ENCODE measurements at regions not wholly inside any gene's neighbourhood (a gene's known extent, or its start where the extent isn't known, plus 50 kb on each side); places are given as distances from the start of the nearest gene placed in this dataset.
"Not testable (repeated sequence)": the region's sequence is repeated elsewhere in the genome, so short reads cannot be mapped to it uniquely, and the experiment has no call there.

GRCh38 chr20:48490341-48490740 lies 337.5 kb downstream of the PREX1 start:
- not testable (repeated sequence) for H3K27ac ChIP-seq (ENCODE audit: low read length, poor library complexity, severe bottlenecking); H3K14ac ChIP-seq (ENCODE audit: low read length in 2 of 2); H3K4me1 ChIP-seq (ENCODE audit: control insufficient read depth, insufficient read depth, low read depth, low read length); H3K36me3 ChIP-seq (ENCODE audit: control insufficient read depth in 1 of 2, insufficient read depth in 2 of 2, low read depth in 1 of 2, low read length in 2 of 2); H3K4me2 ChIP-seq (ENCODE audit: low read length, poor library complexity, severe bottlenecking); H3K79me1 ChIP-seq (replicated peaks; ENCODE audit: low read length, poor library complexity, severe bottlenecking); H2BK12ac ChIP-seq (ENCODE audit: low read length in 2 of 2); H3K9me3 ChIP-seq (ENCODE audit: control insufficient read depth, low read length); H2AK5ac ChIP-seq (ENCODE audit: low read length, severe bottlenecking); H2BK120ac ChIP-seq (ENCODE audit: low read depth, low read length); H3K9ac ChIP-seq (ENCODE audit: low read length); H3K4ac ChIP-seq (ENCODE audit: low read depth in 1 of 2, low read length in 2 of 2); H3K4me3 ChIP-seq (ENCODE audit: insufficient read depth in 1 of 2, low read depth in 1 of 2, low read length in 2 of 2); H4K91ac ChIP-seq (ENCODE audit: low read length); H3K23ac ChIP-seq (ENCODE audit: low read length in 2 of 2); H2AFZ ChIP-seq (ENCODE audit: low read depth, low read length); H4K8ac ChIP-seq (ENCODE audit: low read length); DNase-seq; H3K18ac ChIP-seq (ENCODE audit: low read depth in 1 of 2, low read length in 2 of 2); H2BK15ac ChIP-seq (ENCODE audit: low read depth, poor library complexity, severe bottlenecking); H2BK5ac ChIP-seq (ENCODE audit: low read depth, low read length, poor library complexity, severe bottlenecking)
- H3K27me3 ChIP-seq (ENCODE audit: control insufficient read depth in 1 of 2, insufficient read depth in 1 of 2, low read length in 2 of 2): peaks cover 10 to 55% of the 10 kb centered on the region in 2 experiments
- 68% methylated on average over 6 of the region's 7 CpGs for WGBS

- no peak overlapping the region for H4K91ac ChIP-seq (ENCODE audit: low read length)
- H3K4me1 ChIP-seq (ENCODE audit: control insufficient read depth, insufficient read depth, low read depth, low read length): no peaks in the 10 kb centered on the region
- H3K14ac ChIP-seq (ENCODE audit: low read length in 2 of 2): no peak overlapping the region
- WGBS: 59% methylated on average over 8 of the region's 8 CpGs
- H3K27ac ChIP-seq (ENCODE audit: low read length, poor library complexity, severe bottlenecking): no peak overlapping the region
- H2AK5ac ChIP-seq (ENCODE audit: low read length, severe bottlenecking): no peak overlapping the region
- no peaks in the 10 kb centered on the region for H3K79me1 ChIP-seq (replicated peaks; ENCODE audit: low read length, poor library complexity, severe bottlenecking)
- H2BK120ac ChIP-seq (ENCODE audit: low read depth, low read length): no peak overlapping the region
- no peak overlapping the region for H2BK5ac ChIP-seq (ENCODE audit: low read depth, low read length, poor library complexity, severe bottlenecking)
- no peak overlapping the region for H3K23ac ChIP-seq (ENCODE audit: low read length in 2 of 2)
- DNase-seq: no peak
- no peak overlapping the region for H3K4me3 ChIP-seq (ENCODE audit: insufficient read depth in 1 of 2, low read depth in 1 of 2, low read length in 2 of 2)
- no peak overlapping the region for H2AFZ ChIP-seq (ENCODE audit: low read depth, low read length)
- no peaks in the 10 kb centered on the region for H3K36me3 ChIP-seq (ENCODE audit: control insufficient read depth in 1 of 2, insufficient read depth in 2 of 2, low read depth in 1 of 2, low read length in 2 of 2)
- H3K18ac ChIP-seq (ENCODE audit: low read depth in 1 of 2, low read length in 2 of 2): no peak overlapping the region
- no peak overlapping the region for H4K8ac ChIP-seq (ENCODE audit: low read length)
- H2BK15ac ChIP-seq (ENCODE audit: low read depth, poor library complexity, severe bottlenecking): no peak overlapping the region
- H3K9me3 ChIP-seq (ENCODE audit: control insufficient read depth, low read length): no peaks in the 10 kb centered on the region
- no peak overlapping the region for H3K4me2 ChIP-seq (ENCODE audit: low read length, poor library complexity, severe bottlenecking)
- H3K27me3 ChIP-seq (ENCODE audit: control insufficient read depth in 1 of 2, insufficient read depth in 1 of 2, low read length in 2 of 2): peaks cover 10 to 53% of the 10 kb centered on the region in 2 experiments
- no peak overlapping the region for H3K4ac ChIP-seq (ENCODE audit: low read depth in 1 of 2, low read length in 2 of 2)
- H3K9ac ChIP-seq (ENCODE audit: low read length): no peak overlapping the region
- H2BK12ac ChIP-seq (ENCODE audit: low read length in 2 of 2): no peak overlapping the region
Measured at GRCh38 chr20:48489656-48490055, 338.1 kb downstream of the PREX1 start.

- Histone ChIP-seq H3K79me1 (replicated peaks; ENCODE audit: low read length, poor library complexity, severe bottlenecking) (no peaks in the 10 kb centered on the region), H2AFZ (ENCODE audit: low read depth, low read length) (no peak overlapping the region), H3K27me3 (ENCODE audit: control insufficient read depth in 1 of 2, insufficient read depth in 1 of 2, low read length in 2 of 2) (peaks cover 10 to 56% of the 10 kb centered on the region in 2 experiments), H4K8ac (ENCODE audit: low read length) (no peak overlapping the region), H4K91ac (ENCODE audit: low read length) (no peak overlapping the region), H3K14ac (ENCODE audit: low read length in 2 of 2) (no peak overlapping the region), H3K9me3 (ENCODE audit: control insufficient read depth, low read length) (no peaks in the 10 kb centered on the region), H3K9ac (ENCODE audit: low read length) (no peak overlapping the region), H2BK120ac (ENCODE audit: low read depth, low read length) (no peak overlapping the region), H3K36me3 (ENCODE audit: control insufficient read depth in 1 of 2, insufficient read depth in 2 of 2, low read depth in 1 of 2, low read length in 2 of 2) (no peaks in the 10 kb centered on the region), H3K4me1 (ENCODE audit: control insufficient read depth, insufficient read depth, low read depth, low read length) (no peaks in the 10 kb centered on the region), H3K4ac (ENCODE audit: low read depth in 1 of 2, low read length in 2 of 2) (no peak overlapping the region), H2BK15ac (ENCODE audit: low read depth, poor library complexity, severe bottlenecking) (no peak overlapping the region), H3K4me2 (ENCODE audit: low read length, poor library complexity, severe bottlenecking) (no peak overlapping the region), H3K4me3 (ENCODE audit: insufficient read depth in 1 of 2, low read depth in 1 of 2, low read length in 2 of 2) (no peak overlapping the region), H3K18ac (ENCODE audit: low read depth in 1 of 2, low read length in 2 of 2) (no peak overlapping the region), H3K23ac (ENCODE audit: low read length in 2 of 2) (no peak overlapping the region), H2BK5ac (ENCODE audit: low read depth, low read length, poor library complexity, severe bottlenecking) (no peak overlapping the region), H2BK12ac (ENCODE audit: low read length in 2 of 2) (no peak overlapping the region), H2AK5ac (ENCODE audit: low read length, severe bottlenecking) (no peak overlapping the region), H3K27ac (ENCODE audit: low read length, poor library complexity, severe bottlenecking) (no peak overlapping the region)
- no peak for DNase-seq
- WGBS: 82% methylated on average over 12 of the region's 12 CpGs
Measured at GRCh38 chr20:48489046-48489463, 338.7 kb downstream of the PREX1 start.

- H3K4me1 ChIP-seq (ENCODE audit: control insufficient read depth, insufficient read depth, low read depth, low read length); H3K36me3 ChIP-seq (ENCODE audit: control insufficient read depth in 1 of 2, insufficient read depth in 2 of 2, low read depth in 1 of 2, low read length in 2 of 2); H2BK120ac ChIP-seq (ENCODE audit: low read depth, low read length); H2AK5ac ChIP-seq (ENCODE audit: low read length, severe bottlenecking); H3K14ac ChIP-seq (ENCODE audit: low read length in 2 of 2); H3K4me3 ChIP-seq (ENCODE audit: insufficient read depth in 1 of 2, low read depth in 1 of 2, low read length in 2 of 2); H3K4ac ChIP-seq (ENCODE audit: low read depth in 1 of 2, low read length in 2 of 2); H3K23ac ChIP-seq (ENCODE audit: low read length in 2 of 2); H2BK12ac ChIP-seq (ENCODE audit: low read length in 2 of 2); H3K4me2 ChIP-seq (ENCODE audit: low read length, poor library complexity, severe bottlenecking); H3K9me3 ChIP-seq (ENCODE audit: control insufficient read depth, low read length); H3K27ac ChIP-seq (ENCODE audit: low read length, poor library complexity, severe bottlenecking); DNase-seq; H4K91ac ChIP-seq (ENCODE audit: low read length); H3K79me1 ChIP-seq (replicated peaks; ENCODE audit: low read length, poor library complexity, severe bottlenecking); H2BK5ac ChIP-seq (ENCODE audit: low read depth, low read length, poor library complexity, severe bottlenecking); H3K9ac ChIP-seq (ENCODE audit: low read length); H4K8ac ChIP-seq (ENCODE audit: low read length); H3K18ac ChIP-seq (ENCODE audit: low read depth in 1 of 2, low read length in 2 of 2); H2AFZ ChIP-seq (ENCODE audit: low read depth, low read length): not testable (repeated sequence)
- H2BK15ac ChIP-seq (ENCODE audit: low read depth, poor library complexity, severe bottlenecking): peak overlapping the region; percentile 7
- H3K27me3 ChIP-seq (ENCODE audit: control insufficient read depth in 1 of 2, insufficient read depth in 1 of 2, low read length in 2 of 2): peaks cover 14 to 57% of the 10 kb centered on the region in 2 experiments
- WGBS: 60% methylated on average over 7 of the region's 9 CpGs
Measured at GRCh38 chr20:48488334-48489034, 339.3 kb downstream of the PREX1 start.
